GM12878 (cell line): ENCODE measurements at regions not wholly inside any gene's neighbourhood (a gene's known extent, or its start where the extent isn't known, plus 50 kb on each side); places are given as distances from the start of the nearest gene placed in this dataset.

Experiments
- ATAC-seq: fragments of 200-7000 bp; cut with Tn5 transposase; 3 replicates; pipeline ENCODE4 v1.9.1; 2020; ENCODE audit warnings: mild to moderate bottlenecking, moderate library complexity
- BruUV-seq: library from RNA; stranded (reverse); fragments of 400-500 nt; replicated peaks from 2 replicates; lab custom pipeline; 2021; lab: Mats Ljungman, UMichigan
- CTCF ChIA-PET: fragments of 300-600 bp; sonication (Branson Sonifier 250); formaldehyde crosslinking; extraction: SDS; loops from one replicate; lab custom pipeline; 2021; ENCODE audit warnings: inconsistent platforms; lab: Yijun Ruan, JAX
- POLR2A ChIA-PET: fragments of 350-600 bp; formaldehyde crosslinking; extraction: SDS; loops from one replicate; lab custom pipeline; 2021; ENCODE audit warnings: inconsistent platforms; lab: Charles Lee
- RAD21 ChIA-PET: fragments of 300-600 bp; sonication (Branson Sonifier 250); formaldehyde crosslinking; loops from one replicate; lab custom pipeline; 2023; ENCODE audit warnings: antibody characterized with exemption; ENCODE audit not compliant: unreplicated experiment; lab: Charles Lee
- SMC1A ChIA-PET: fragments of 300-600 bp; sonication (Branson Sonifier 250); formaldehyde crosslinking; loops from one replicate; lab custom pipeline; 2023; ENCODE audit not compliant: unreplicated experiment, uncharacterized antibody; lab: Charles Lee
- DNase-seq: peaks from one replicate; pipeline ENCODE4 v3.0.0-alpha.2; 2011; ENCODE audit warnings: low read depth, low spot score
- FAIRE-seq: peaks from 3 replicates; lab custom pipeline; 2011; peaks lifted over from hg19 to GRCh38; lab: Jason Lieb, UNC
- H2AFZ ChIP-seq: 2 replicates; pipeline ENCODE4 v1.6.0; 2011; ENCODE audit warnings: low read depth, low read length, control low read depth; ENCODE audit not compliant: control insufficient read depth
- H3K27ac ChIP-seq: 2 replicates; pipeline ENCODE4 v1.5.1; 2011; ENCODE audit warnings: control low read depth; ENCODE audit not compliant: control insufficient read depth, insufficient read depth
- H3K27me3 ChIP-seq, 2 experiments: replicated peaks in 1 of 2; 2 replicates each; pipeline versions ENCODE4 v1.6.0 to v1.6.1; 2011; ENCODE audit warnings: low read length in 1 of 2; ENCODE audit not compliant: control insufficient read depth in 2 of 2, insufficient read depth in 2 of 2
- H3K36me3 ChIP-seq, 2 experiments: 2 replicates each; pipeline ENCODE4 v1.5.1; 2011; ENCODE audit warnings: low read length in 1 of 2; ENCODE audit not compliant: control insufficient read depth in 2 of 2, insufficient read depth in 2 of 2
- H3K4me1 ChIP-seq: 2 replicates; pipeline ENCODE4 v1.6.1; 2011; ENCODE audit warnings: mild to moderate bottlenecking, low read length, moderate library complexity, mixed read lengths; ENCODE audit not compliant: control insufficient read depth, insufficient read depth
- H3K4me2 ChIP-seq: 2 replicates; pipeline ENCODE4 v1.6.0; 2011; ENCODE audit warnings: control low read depth; ENCODE audit not compliant: control insufficient read depth, insufficient read depth
- H3K4me3 ChIP-seq: fragments of 200-600 bp; sonication (generic); 2 replicates; pipeline ENCODE4 v1.5.1; 2016
- H3K79me2 ChIP-seq: 2 replicates; pipeline ENCODE4 v1.6.0; 2011; ENCODE audit warnings: low read length; ENCODE audit not compliant: control insufficient read depth, insufficient read depth
- H3K9ac ChIP-seq: 2 replicates; pipeline ENCODE4 v1.8.0; 2011; ENCODE audit warnings: low read length, control low read depth, mixed read lengths; ENCODE audit not compliant: control insufficient read depth, insufficient read depth
- H3K9me3 ChIP-seq: replicated peaks from 3 replicates; pipeline ENCODE4 v1.5.1; 2011; ENCODE audit warnings: mild to moderate bottlenecking, low read length; ENCODE audit not compliant: control insufficient read depth, insufficient read depth
- H4K20me1 ChIP-seq: 2 replicates; pipeline ENCODE4 v1.6.0; 2011; ENCODE audit not compliant: control insufficient read depth, insufficient read depth
- CBX3 ChIP-seq: fragments of 200-600 bp; sonication (generic); IDR thresholded peaks from 2 replicates; pipeline ENCODE4 v1.6.1; 2016; ENCODE audit warnings: low read depth, borderline replicate concordance
- NFYB ChIP-seq: IDR thresholded peaks from 2 replicates; pipeline ENCODE4 v1.6.1; 2011; ENCODE audit warnings: low read depth, mild to moderate bottlenecking, low read length, improper control_type of control experiment, moderate library complexity; ENCODE audit not compliant: insufficient read depth
- SMAD5 ChIP-seq: IDR thresholded peaks from 2 replicates; pipeline ENCODE4 v1.6.1; 2016; ENCODE audit warnings: antibody characterized with exemption, low read depth
- SMARCA5 ChIP-seq: fragments of 450-650 bp; IDR thresholded peaks from 2 replicates; pipeline ENCODE4 v1.6.1; 2017; ENCODE audit warnings: mild to moderate bottlenecking
- STAT3 ChIP-seq: IDR thresholded peaks from 2 replicates; pipeline ENCODE4 v1.6.1; 2011; ENCODE audit warnings: low read depth, low read length, improper control_type of control experiment
- SUPT20H ChIP-seq: IDR thresholded peaks from 2 replicates; pipeline ENCODE4 v1.6.1; 2011; ENCODE audit warnings: low read depth, mild to moderate bottlenecking, low read length, moderate library complexity, borderline replicate concordance; ENCODE audit not compliant: control insufficient read depth
- ZSCAN29 ChIP-seq: fragments of 450-650 bp; IDR thresholded peaks from 2 replicates; pipeline ENCODE4 v1.6.1; 2017; ENCODE audit warnings: mild to moderate bottlenecking, moderate library complexity
- ZZZ3 ChIP-seq: IDR thresholded peaks from 2 replicates; pipeline ENCODE4 v1.6.1; 2011; ENCODE audit warnings: low read depth; ENCODE audit not compliant: control insufficient read depth, insufficient read length
- WGBS: methylation state at CpG from one replicate; pipeline ENCODE4 v1.1.6; 2016; ENCODE audit warnings: low lambda C conversion rate; ENCODE audit not compliant: insufficient replicate concordance, insufficient coverage; ENCODE audit errors: missing lambda C conversion rate; 5-methylcytosine and 5-hydroxymethylcytosine counted together
- in situ Hi-C: fragments of 300-500 bp; cut with MboI; formaldehyde crosslinking; loops from 9 replicates; pipeline ENCODE4 v1.14.3; 2018; ENCODE audit warnings: mixed read lengths
- intact Hi-C: fragments of 100-400 bp; cut with micrococcal nuclease; formaldehyde crosslinking; loops from one replicate; pipeline ENCODE4 v1.14.2; 2022; ENCODE audit not compliant: unreplicated experiment
- TF ChIP-seq, protein P1 (sequence below): fragments of 450-650 bp; IDR thresholded peaks from 2 replicates; pipeline ENCODE4 v1.6.1; 2018; ENCODE audit warnings: mild to moderate bottlenecking, low read depth, moderate library complexity; ENCODE audit not compliant: partially characterized antibody

DNA sequence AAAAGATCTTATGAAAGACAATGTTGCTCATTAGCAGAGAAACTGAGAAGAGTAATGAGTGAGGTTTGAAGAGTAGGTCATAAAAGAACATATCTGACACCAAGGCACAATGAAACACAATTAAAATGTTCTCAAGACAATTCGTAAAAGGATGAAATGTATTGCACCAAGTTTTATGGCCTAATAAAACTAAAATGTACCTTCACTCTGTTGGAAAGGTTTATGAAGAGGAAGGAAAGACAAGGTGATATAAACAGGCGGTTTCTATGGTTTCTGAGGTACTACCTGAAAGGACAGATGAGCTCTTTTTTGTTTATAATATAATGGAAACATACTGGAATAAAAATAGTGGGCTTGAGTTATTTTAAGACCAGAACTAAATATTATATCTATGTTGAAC lies 821.3 kb downstream of the TAF11L14 start (continued):
- TF ChIP-seq, protein P1, sequence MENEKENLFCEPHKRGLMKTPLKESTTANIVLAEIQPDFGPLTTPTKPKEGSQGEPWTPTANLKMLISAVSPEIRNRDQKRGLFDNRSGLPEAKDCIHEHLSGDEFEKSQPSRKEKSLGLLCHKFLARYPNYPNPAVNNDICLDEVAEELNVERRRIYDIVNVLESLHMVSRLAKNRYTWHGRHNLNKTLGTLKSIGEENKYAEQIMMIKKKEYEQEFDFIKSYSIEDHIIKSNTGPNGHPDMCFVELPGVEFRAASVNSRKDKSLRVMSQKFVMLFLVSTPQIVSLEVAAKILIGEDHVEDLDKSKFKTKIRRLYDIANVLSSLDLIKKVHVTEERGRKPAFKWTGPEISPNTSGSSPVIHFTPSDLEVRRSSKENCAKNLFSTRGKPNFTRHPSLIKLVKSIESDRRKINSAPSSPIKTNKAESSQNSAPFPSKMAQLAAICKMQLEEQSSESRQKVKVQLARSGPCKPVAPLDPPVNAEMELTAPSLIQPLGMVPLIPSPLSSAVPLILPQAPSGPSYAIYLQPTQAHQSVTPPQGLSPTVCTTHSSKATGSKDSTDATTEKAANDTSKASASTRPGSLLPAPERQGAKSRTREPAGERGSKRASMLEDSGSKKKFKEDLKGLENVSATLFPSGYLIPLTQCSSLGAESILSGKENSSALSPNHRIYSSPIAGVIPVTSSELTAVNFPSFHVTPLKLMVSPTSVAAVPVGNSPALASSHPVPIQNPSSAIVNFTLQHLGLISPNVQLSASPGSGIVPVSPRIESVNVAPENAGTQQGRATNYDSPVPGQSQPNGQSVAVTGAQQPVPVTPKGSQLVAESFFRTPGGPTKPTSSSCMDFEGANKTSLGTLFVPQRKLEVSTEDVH = no peak
- TF ChIP-seq SUPT20H (no peak), CBX3 (no peak), STAT3 (no peak), ZZZ3 (no peak), ZSCAN29 (no peak), NFYB (no peak)

DNA sequence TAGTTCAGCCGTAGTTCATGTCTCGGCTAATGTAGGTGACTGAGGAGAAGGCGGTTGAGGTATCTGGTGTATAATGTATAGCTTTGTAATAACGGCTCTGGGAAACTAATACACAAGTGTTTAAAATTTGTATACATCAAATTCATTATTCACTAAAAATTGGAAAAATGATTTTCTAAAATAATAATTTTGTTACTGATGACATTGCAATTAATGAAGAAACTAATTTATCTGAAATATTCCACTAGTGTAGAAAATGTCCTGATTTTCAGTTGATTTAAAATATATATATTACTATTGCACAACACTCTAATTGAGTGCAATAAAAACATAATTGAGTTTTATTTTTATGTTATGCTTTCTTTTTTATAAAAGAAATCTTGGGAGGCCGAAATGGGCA lies 823.0 kb downstream of the TAF11L14 start:
- ChIA-PET SMC1A (interaction anchor here (3.6 kb wide), 1 partner anchor 9 kb away, joined by 12 read pairs; no protein-coding TSS in a partner anchor), POLR2A (no interaction called here), CTCF (interaction anchor here (0.9 to 3.5 kb wide), 2 partner anchors 8 to 9 kb away, joined by 3 to 23 read pairs; no protein-coding TSS in a partner anchor), RAD21 (no interaction called here)
- in situ Hi-C loops (no loop called here), intact Hi-C loops (no loop called here)
- TF ChIP-seq SMARCA5 (no peak), SMAD5 (no peak)
- ATAC-seq (no peak), DNase-seq (no peak), FAIRE-seq (no peak)
- Histone ChIP-seq H2AFZ (no peak overlapping the region), H3K36me3 (no peaks in the 10 kb centered on the region), H4K20me1 (no peaks in the 10 kb centered on the region), H3K9me3 (no peaks in the 10 kb centered on the region), H3K9ac (no peak overlapping the region), H3K4me2 (no peak overlapping the region), H3K4me1 (no peaks in the 10 kb centered on the region), H3K79me2 (no peaks in the 10 kb centered on the region), H3K4me3 (no peak overlapping the region), H3K27me3 (no peaks in the 10 kb centered on the region), H3K27ac (no peak overlapping the region)
- BruUV-seq = no TSS peak
- WGBS = 35% methylated on average over 5 of the region's 5 CpGs
